HCT116 (cell line): ENCODE measurements at regions not wholly inside any gene's neighbourhood (a gene's known extent, or its start where the extent isn't known, plus 50 kb on each side); places are given as distances from the start of the nearest gene placed in this dataset.

Experiments
- ATAC-seq: fragments of 200-7000 bp; cut with Tn5 transposase; 2 replicates; pipeline ENCODE4 v1.9.1; 2020; ENCODE audit warnings: mild to moderate bottlenecking, moderate library complexity
- BruUV-seq: library from RNA; stranded (reverse); fragments of 400-500 nt; replicated peaks from 2 replicates; lab custom pipeline; 2021; lab: Mats Ljungman, UMichigan
- CTCF ChIA-PET: fragments of 300-600 bp; sonication (Branson Sonifier 250); formaldehyde crosslinking; loops from one replicate; lab custom pipeline; 2021; ENCODE audit warnings: antibody characterized with exemption; lab: Charles Lee
- POLR2A ChIA-PET: fragments of 300-600, 350-600 bp; sonication (Branson Sonifier 250); formaldehyde crosslinking; loops from one replicate; lab custom pipeline; 2021; ENCODE audit warnings: antibody characterized with exemption; lab: Charles Lee
- RAD21 ChIA-PET, 2 experiments: fragments of 300-600 bp; sonication (Branson Sonifier 250); formaldehyde crosslinking; loops; one replicate each; lab custom pipeline; 2023; ENCODE audit warnings: low total read pairs in 2 of 2; ENCODE audit not compliant: uncharacterized antibody in 2 of 2, unreplicated experiment in 2 of 2, low non-redundant PET in 1 of 2; lab: Charles Lee
- DNase-seq: peaks from one replicate; pipeline ENCODE4 v3.0.0-alpha.2; 2010; ENCODE audit warnings: low read depth, low spot score
- H2AFZ ChIP-seq: fragments of 200-600 bp; shearing (Covaris generic), sonication (generic); 2 replicates; pipeline ENCODE4 v1.6.1; 2017; ENCODE audit warnings: low read depth, mixed run types, mixed read lengths, antibody characterized with exemption, low read length; ENCODE audit not compliant: poor library complexity, severe bottlenecking
- H3K27ac ChIP-seq: 2 replicates; pipeline ENCODE4 v1.5.1; 2012; ENCODE audit warnings: low read depth, low read length
- H3K27me3 ChIP-seq: fragments of 200-600 bp; sonication (generic); 2 replicates; pipeline ENCODE4 v1.6.1; 2016; ENCODE audit warnings: mixed run types, low read length, mixed read lengths; ENCODE audit not compliant: insufficient read depth
- H3K36me3 ChIP-seq, 2 experiments: fragments of 200-500 bp in 1 of 2; fragments of 200-600 bp in 1 of 2; sonication (Bioruptor generic) in 1 of 2; sonication (generic) in 1 of 2; 2 replicates each; pipeline versions ENCODE4 v1.5.1 to v1.6.1; 2014 to 2016; ENCODE audit warnings: low read length in 2 of 2, inconsistent platforms in 1 of 2, mixed read lengths in 1 of 2, mixed run types in 1 of 2; ENCODE audit not compliant: insufficient read depth in 2 of 2, control insufficient read depth in 1 of 2
- H3K4me1 ChIP-seq, 2 experiments: fragments of 200-600 bp in 1 of 2; sonication (generic) in 1 of 2; 2 replicates each; pipeline versions ENCODE4 v1.5.1 to v1.6.1; 2012 to 2017; ENCODE audit warnings: low read length in 2 of 2, inconsistent platforms in 1 of 2, mild to moderate bottlenecking in 1 of 2, mixed read lengths in 1 of 2, mixed run types in 1 of 2, moderate library complexity in 1 of 2; ENCODE audit not compliant: insufficient read depth in 2 of 2, control insufficient read depth in 1 of 2
- H3K4me2 ChIP-seq: fragments of 200-600 bp; sonication (generic); 2 replicates; pipeline ENCODE4 v1.6.1; 2017; ENCODE audit warnings: mixed run types, low read length, mixed read lengths
- H3K4me3 ChIP-seq, 2 experiments: fragments of 200-600 bp in 1 of 2; sonication (generic) in 1 of 2; replicated peaks in 1 of 2; 2 replicates each; pipeline ENCODE4 v1.5.1; 2011 to 2016; ENCODE audit warnings: low read length in 2 of 2, control low read depth in 1 of 2, low read depth in 1 of 2, mild to moderate bottlenecking in 1 of 2, mixed read lengths in 1 of 2, mixed run types in 1 of 2
- H3K79me2 ChIP-seq: fragments of 200-600 bp; sonication (generic); 2 replicates; pipeline ENCODE4 v1.6.1; 2017; ENCODE audit warnings: mild to moderate bottlenecking, mixed run types, low read length, moderate library complexity, mixed read lengths; ENCODE audit not compliant: insufficient read depth
- H3K9ac ChIP-seq: fragments of 200-600 bp; sonication (generic); 2 replicates; pipeline ENCODE4 v1.6.1; 2016; ENCODE audit warnings: low read length, mixed read lengths
- H3K9me2 ChIP-seq: fragments of 200-600 bp; sonication (generic), shearing (Covaris generic); 2 replicates; pipeline ENCODE4 v1.6.1; 2017; ENCODE audit warnings: mixed run types, mild to moderate bottlenecking, moderate library complexity; ENCODE audit not compliant: insufficient read depth
- H3K9me3 ChIP-seq, 2 experiments: fragments of 200-500 bp in 1 of 2; fragments of 200-600 bp in 1 of 2; sonication (Bioruptor generic) in 1 of 2; sonication (generic) in 1 of 2; 2 replicates each; pipeline ENCODE4 v1.6.1; 2014 to 2017; ENCODE audit warnings: low read length in 2 of 2, mixed read lengths in 2 of 2, inconsistent platforms in 1 of 2, low read depth in 1 of 2, mild to moderate bottlenecking in 1 of 2, mixed run types in 1 of 2, moderate library complexity in 1 of 2; ENCODE audit not compliant: control insufficient read depth in 1 of 2, insufficient read depth in 1 of 2
- H4K20me1 ChIP-seq: fragments of 200-600 bp; sonication (generic), shearing (Covaris generic); 2 replicates; pipeline ENCODE4 v1.6.1; 2017; ENCODE audit warnings: mixed run types, mild to moderate bottlenecking, moderate library complexity; ENCODE audit not compliant: insufficient read depth
- ATF3 ChIP-seq: IDR thresholded peaks from 2 replicates; pipeline ENCODE4 v1.6.1; 2012
- CBX3 ChIP-seq: IDR thresholded peaks from 2 replicates; pipeline ENCODE4 v1.6.1; 2012; ENCODE audit warnings: low read depth
- EGR1 ChIP-seq: IDR thresholded peaks from 2 replicates; pipeline ENCODE4 v1.6.1; 2012; ENCODE audit warnings: low read depth
- MAX ChIP-seq: IDR thresholded peaks from 2 replicates; pipeline ENCODE4 v1.6.1; 2012
- POLR2A ChIP-seq: IDR thresholded peaks from 2 replicates; pipeline ENCODE4 v1.7.0; 2011; ENCODE audit warnings: borderline replicate concordance; ENCODE audit not compliant: insufficient read depth, insufficient read length; ENCODE audit errors: extremely low read depth
- POLR2AphosphoS5 ChIP-seq: IDR thresholded peaks from 2 replicates; pipeline ENCODE4 v1.6.1; 2011; ENCODE audit warnings: mild to moderate bottlenecking, low read depth, low read length, moderate library complexity
- SRF ChIP-seq: IDR thresholded peaks from 2 replicates; pipeline ENCODE4 v1.6.1; 2012; ENCODE audit warnings: low read depth
- YY1 ChIP-seq: IDR thresholded peaks from 2 replicates; pipeline ENCODE4 v1.6.1; 2011; ENCODE audit warnings: low read length, low read depth, moderate library complexity, mild to moderate bottlenecking; ENCODE audit not compliant: insufficient replicate concordance; ENCODE audit errors: extremely low read depth
- intact Hi-C: fragments of 100-400 bp; cut with micrococcal nuclease; formaldehyde crosslinking; loops from 2 replicates; pipeline ENCODE4 v1.10.0; 2022
- TF ChIP-seq, protein P1 (sequence below): IDR thresholded peaks from 2 replicates; pipeline ENCODE4 v1.6.1; 2012; ENCODE audit warnings: low read depth

DNA sequence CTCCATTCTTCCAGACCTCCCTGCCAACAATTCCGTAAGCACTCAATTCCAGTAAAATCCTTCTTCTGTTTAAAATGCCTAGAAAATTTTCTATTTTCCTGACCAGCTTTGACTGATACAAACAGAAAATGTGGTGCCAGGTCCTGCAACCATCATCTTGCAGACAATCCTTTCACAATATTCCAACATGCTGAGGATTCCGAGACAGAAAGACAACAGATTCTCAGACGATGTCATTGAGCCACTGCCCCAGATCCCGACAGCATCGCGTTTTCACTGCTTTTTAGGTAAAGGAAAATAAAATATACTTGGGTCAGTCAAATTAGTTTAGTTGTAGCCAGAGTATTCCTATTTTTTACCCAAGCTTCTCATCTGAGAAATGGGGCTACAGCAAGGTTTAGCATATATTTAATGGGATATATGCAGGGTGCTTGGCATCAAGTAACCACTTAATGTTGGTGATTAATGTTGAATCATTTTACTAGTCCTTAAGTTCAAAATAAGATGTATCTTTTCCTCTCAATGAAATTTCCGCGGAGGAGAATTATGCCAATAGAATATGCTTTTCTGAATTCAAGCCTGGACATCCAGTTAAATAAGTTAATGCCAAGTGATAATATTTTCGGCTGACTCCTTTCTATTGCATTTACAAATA lies 866.6 kb downstream of the SLC4A3 start:
- Histone ChIP-seq H4K20me1 (no peaks in the 10 kb centered on the region), H3K79me2 (no peaks in the 10 kb centered on the region), H3K9me2 (no peaks in the 10 kb centered on the region), H3K36me3 (no peaks in the 10 kb centered on the region), H3K9me3 (no peaks in the 10 kb centered on the region), H3K27me3 (no peaks in the 10 kb centered on the region), H3K4me1 (peaks cover 0 to 1% of the 10 kb centered on the region in 2 experiments; a peak in 1 of 4 replicates), H3K4me2 (no peak overlapping the region), H3K4me3 (no peak overlapping the region), H3K27ac (no peak overlapping the region), H2AFZ (no peak overlapping the region), H3K9ac (no peak overlapping the region)
- no peak for TF ChIP-seq ATF3
- no peak for TF ChIP-seq YY1
- TF ChIP-seq MAX = no peak
- TF ChIP-seq SRF = no peak
- TF ChIP-seq POLR2AphosphoS5 = no peak
- TF ChIP-seq POLR2A = no peak
- TF ChIP-seq, protein P1, sequence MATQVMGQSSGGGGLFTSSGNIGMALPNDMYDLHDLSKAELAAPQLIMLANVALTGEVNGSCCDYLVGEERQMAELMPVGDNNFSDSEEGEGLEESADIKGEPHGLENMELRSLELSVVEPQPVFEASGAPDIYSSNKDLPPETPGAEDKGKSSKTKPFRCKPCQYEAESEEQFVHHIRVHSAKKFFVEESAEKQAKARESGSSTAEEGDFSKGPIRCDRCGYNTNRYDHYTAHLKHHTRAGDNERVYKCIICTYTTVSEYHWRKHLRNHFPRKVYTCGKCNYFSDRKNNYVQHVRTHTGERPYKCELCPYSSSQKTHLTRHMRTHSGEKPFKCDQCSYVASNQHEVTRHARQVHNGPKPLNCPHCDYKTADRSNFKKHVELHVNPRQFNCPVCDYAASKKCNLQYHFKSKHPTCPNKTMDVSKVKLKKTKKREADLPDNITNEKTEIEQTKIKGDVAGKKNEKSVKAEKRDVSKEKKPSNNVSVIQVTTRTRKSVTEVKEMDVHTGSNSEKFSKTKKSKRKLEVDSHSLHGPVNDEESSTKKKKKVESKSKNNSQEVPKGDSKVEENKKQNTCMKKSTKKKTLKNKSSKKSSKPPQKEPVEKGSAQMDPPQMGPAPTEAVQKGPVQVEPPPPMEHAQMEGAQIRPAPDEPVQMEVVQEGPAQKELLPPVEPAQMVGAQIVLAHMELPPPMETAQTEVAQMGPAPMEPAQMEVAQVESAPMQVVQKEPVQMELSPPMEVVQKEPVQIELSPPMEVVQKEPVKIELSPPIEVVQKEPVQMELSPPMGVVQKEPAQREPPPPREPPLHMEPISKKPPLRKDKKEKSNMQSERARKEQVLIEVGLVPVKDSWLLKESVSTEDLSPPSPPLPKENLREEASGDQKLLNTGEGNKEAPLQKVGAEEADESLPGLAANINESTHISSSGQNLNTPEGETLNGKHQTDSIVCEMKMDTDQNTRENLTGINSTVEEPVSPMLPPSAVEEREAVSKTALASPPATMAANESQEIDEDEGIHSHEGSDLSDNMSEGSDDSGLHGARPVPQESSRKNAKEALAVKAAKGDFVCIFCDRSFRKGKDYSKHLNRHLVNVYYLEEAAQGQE = no peak
- TF ChIP-seq CBX3 = no peak
- TF ChIP-seq EGR1 = no peak
- ChIA-PET RAD21 (no interaction called here), POLR2A (no interaction called here), CTCF (no interaction called here)
- no TSS peak for BruUV-seq
- DNase-seq = no peak
- no peak for ATAC-seq
- intact Hi-C loops = no loop called here
